Transverse colon (tissue), 4 donors: ENCODE measurements at regions not wholly inside any gene's neighbourhood (a gene's known extent, or its start where the extent isn't known, plus 50 kb on each side); places are given as distances from the start of the nearest gene placed in this dataset.
"Not testable (repeated sequence)": the region's sequence is repeated elsewhere in the genome, so short reads cannot be mapped to it uniquely, and the experiment has no call there.

Experiments used
- EP300 ChIP-seq: sonication (generic); formaldehyde crosslinking; IDR thresholded peaks from one replicate; pipeline ENCODE4 v1.6.1; 2017; ENCODE audit warnings: antibody characterized with exemption, low read depth
- POLR2A ChIP-seq: fragments of 450-650 bp; IDR thresholded peaks from one replicate; pipeline ENCODE4 v1.6.1; 2016; ENCODE audit warnings: antibody characterized with exemption, mild to moderate bottlenecking, moderate library complexity
- POLR2AphosphoS5 ChIP-seq, 3 donors: sonication (generic); formaldehyde crosslinking; IDR thresholded peaks; one replicate each; pipeline ENCODE4 v1.6.1; 2016; ENCODE audit warnings: antibody characterized with exemption in 3 of 3
- TF ChIP-seq, protein P1 (sequence below), 5 experiments: fragments of 200-600 bp in 3 of 5; fragments of 450-650 bp in 2 of 5; sonication (generic) in 3 of 5; IDR thresholded peaks; 1 replicate in 2 of 5; 2 replicates in 3 of 5; pipeline ENCODE4 v1.5.1; 2016 to 2017; ENCODE audit warnings: antibody characterized with exemption in 5 of 5, inconsistent platforms in 3 of 5, mild to moderate bottlenecking in 2 of 5, moderate library complexity in 1 of 5

DNA sequence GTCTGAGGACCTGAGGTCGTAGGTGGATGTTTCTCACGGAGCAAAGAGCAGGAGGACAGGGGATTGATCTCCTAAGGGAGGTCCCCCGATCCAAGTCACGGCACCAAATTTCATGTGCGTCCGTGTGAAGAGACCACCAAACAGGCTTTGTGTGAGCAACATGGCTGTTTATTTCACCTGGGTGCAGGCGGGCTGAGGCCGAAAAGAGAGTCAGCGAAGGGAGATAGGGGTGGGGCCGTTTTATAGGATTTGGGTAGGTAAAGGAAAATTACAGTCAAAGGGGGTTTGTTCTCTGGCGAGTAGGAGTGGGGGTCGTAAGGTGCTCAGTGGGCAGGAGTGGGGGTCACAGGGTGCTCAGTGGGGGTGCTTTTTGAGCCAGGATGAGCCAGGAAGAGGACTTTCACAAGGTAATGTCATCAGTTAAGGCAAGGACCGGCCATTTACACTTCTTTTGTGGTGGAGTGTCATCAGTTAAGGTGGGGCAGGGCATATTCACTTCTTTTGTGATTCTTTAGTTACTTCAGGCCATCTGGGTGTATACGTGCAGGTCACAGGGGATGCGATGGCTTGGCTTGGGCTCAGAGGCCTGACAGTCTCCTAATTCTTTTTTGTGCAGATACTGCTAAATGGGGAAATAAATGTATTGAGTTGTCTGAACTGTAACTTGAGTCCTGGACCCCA lies 267.3 kb upstream of the SLC16A7 start:
- not testable (repeated sequence) for TF ChIP-seq POLR2A; POLR2AphosphoS5 (IDR thresholded peaks at IDR 0.05); EP300
- TF ChIP-seq, protein P1, sequence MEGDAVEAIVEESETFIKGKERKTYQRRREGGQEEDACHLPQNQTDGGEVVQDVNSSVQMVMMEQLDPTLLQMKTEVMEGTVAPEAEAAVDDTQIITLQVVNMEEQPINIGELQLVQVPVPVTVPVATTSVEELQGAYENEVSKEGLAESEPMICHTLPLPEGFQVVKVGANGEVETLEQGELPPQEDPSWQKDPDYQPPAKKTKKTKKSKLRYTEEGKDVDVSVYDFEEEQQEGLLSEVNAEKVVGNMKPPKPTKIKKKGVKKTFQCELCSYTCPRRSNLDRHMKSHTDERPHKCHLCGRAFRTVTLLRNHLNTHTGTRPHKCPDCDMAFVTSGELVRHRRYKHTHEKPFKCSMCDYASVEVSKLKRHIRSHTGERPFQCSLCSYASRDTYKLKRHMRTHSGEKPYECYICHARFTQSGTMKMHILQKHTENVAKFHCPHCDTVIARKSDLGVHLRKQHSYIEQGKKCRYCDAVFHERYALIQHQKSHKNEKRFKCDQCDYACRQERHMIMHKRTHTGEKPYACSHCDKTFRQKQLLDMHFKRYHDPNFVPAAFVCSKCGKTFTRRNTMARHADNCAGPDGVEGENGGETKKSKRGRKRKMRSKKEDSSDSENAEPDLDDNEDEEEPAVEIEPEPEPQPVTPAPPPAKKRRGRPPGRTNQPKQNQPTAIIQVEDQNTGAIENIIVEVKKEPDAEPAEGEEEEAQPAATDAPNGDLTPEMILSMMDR (IDR thresholded peaks at IDR 0.05) = not testable (repeated sequence)
